ENCODE measurements at regions not wholly inside any gene's neighbourhood (a gene's known extent, or its start where the extent isn't known, plus 50 kb on each side); places are given as distances from the start of the nearest gene placed in this dataset.
"Not testable (repeated sequence)": the region's sequence is repeated elsewhere in the genome, so short reads cannot be mapped to it uniquely, and the experiment has no call there.

- DNase-seq (ENCODE audit: extremely low read depth, low read depth), result peak; percentile 85
- H3K4me3 ChIP-seq (replicated peaks; ENCODE audit: low read depth, low read length), result no peak overlapping the region
- TF ChIP-seq, protein P1, sequence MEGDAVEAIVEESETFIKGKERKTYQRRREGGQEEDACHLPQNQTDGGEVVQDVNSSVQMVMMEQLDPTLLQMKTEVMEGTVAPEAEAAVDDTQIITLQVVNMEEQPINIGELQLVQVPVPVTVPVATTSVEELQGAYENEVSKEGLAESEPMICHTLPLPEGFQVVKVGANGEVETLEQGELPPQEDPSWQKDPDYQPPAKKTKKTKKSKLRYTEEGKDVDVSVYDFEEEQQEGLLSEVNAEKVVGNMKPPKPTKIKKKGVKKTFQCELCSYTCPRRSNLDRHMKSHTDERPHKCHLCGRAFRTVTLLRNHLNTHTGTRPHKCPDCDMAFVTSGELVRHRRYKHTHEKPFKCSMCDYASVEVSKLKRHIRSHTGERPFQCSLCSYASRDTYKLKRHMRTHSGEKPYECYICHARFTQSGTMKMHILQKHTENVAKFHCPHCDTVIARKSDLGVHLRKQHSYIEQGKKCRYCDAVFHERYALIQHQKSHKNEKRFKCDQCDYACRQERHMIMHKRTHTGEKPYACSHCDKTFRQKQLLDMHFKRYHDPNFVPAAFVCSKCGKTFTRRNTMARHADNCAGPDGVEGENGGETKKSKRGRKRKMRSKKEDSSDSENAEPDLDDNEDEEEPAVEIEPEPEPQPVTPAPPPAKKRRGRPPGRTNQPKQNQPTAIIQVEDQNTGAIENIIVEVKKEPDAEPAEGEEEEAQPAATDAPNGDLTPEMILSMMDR (IDR thresholded peaks at IDR 0.05; ENCODE audit: low read depth, low read length, missing control alignments), result no peak
Observed at GRCh38 chr5:9765419-9766140, 135.4 kb upstream of the TAS2R1 start.

DNA sequence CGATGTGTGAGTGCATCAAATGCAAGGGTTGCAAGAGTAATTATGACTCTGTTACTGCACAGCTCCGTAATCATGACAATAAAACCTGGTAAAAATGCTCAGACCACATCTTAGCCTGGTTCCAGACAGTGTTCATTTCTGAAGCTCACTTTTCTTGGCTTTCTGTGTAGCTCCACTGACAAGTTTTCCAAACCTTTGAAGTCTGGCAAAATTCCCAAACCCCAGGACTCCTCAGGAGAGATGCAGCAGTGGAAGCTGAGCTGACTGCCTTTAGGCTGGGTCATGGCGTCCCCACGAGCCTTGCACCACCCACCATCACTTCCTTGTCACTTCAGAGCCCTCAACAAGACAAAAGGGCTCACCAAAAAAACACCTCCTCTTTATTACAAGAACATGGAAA, 131.6 kb upstream of the TAS2R1 start:
- no peak overlapping the region for H3K4me3 ChIP-seq (replicated peaks; ENCODE audit: low read depth, low read length)
- TF ChIP-seq, protein P1 (IDR thresholded peaks at IDR 0.05; ENCODE audit: low read depth, low read length, missing control alignments), result no peak
- DNase-seq (ENCODE audit: extremely low read depth, low read depth), result no peak

DNA sequence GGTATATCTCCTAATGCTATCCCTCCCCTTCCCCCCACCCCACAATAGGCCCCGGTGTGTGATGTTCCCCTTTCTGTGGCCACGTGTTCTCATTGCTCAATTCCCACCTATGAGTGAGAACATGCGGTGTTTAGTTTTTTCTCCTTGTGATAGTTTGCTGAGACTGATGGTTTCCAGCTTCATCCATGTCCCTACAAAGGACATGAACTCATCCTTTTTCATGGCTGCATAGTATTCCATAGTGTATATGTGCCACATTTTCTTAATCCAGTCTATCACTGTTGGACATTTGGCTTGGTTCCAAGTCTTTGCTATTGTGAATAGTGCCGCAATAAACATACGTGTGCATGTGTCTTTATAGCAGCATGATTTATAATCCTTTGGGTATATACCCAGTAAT, 122.5 kb upstream of the TAS2R1 start:
- not testable (repeated sequence) for DNase-seq (ENCODE audit: extremely low read depth, low read depth); H3K4me3 ChIP-seq (replicated peaks; ENCODE audit: low read depth, low read length)

DNA sequence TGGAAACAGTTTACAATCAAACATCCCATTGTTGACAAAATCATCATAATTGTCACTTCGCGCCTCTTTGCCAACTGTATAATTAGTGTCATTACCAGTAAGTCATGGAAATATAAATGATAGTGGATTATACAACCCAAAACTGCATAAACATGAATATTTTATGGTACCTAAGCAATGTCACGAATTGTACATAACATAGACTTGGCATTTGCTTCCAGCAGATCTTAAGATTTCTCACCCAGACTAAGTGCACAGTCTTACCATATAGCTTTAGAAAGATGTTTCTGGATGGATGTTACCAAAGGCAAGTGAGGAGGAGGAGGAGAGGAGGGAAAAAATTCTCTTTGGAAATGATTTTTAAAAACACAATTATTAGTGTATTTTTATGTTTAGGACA, 113.4 kb upstream of the TAS2R1 start:
- DNase-seq (ENCODE audit: extremely low read depth, low read depth), result no peak
- TF ChIP-seq, protein P1 (IDR thresholded peaks at IDR 0.05; ENCODE audit: low read depth, low read length, missing control alignments), result no peak
- H3K4me3 ChIP-seq (replicated peaks; ENCODE audit: low read depth, low read length), result no peak overlapping the region

DNA sequence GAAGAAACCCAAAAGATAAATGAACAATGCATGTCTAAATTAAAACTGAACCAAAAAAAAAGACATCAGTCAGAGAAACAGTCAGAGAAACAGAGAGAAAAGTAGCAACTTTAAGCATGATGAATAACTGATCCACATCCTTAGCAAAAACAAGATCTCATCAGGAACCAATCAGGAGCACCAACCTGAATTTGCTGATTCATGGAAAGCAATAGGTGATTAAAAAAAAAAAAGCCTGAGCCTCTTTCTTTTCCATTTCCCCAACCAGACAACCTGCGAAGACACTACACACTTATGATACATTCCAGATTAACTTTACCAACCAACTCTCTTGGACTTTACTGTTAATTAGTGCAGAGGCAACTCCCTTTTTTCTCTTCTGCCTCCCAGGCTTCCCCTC, 112.7 kb upstream of the TAS2R1 start:
- H3K4me3 ChIP-seq (replicated peaks; ENCODE audit: low read depth, low read length), result no peak overlapping the region
- TF ChIP-seq, protein P1 (IDR thresholded peaks at IDR 0.05; ENCODE audit: low read depth, low read length, missing control alignments), result no peak
- DNase-seq (ENCODE audit: extremely low read depth, low read depth), result no peak

DNA sequence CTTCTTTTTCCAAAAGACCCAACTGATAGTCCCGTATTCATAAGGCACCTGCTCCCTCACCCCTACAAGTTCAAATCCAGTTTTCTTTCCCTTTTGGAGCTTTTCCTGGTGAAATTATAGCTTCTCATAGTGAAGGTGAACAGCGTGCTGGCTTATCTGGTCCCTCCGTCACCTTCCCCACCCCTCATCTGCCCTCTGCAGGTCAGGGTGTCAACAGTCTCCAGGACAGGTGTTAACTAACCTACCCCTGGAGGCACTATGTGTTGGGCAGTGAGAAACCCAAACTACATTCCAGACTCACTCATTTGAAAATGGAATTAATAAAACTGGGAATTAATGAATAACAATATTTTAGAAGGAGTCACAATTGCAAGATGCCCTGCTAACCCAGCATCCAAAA, 109.0 kb upstream of the TAS2R1 start:
- no peak for DNase-seq (ENCODE audit: extremely low read depth, low read depth)
- TF ChIP-seq, protein P1 (IDR thresholded peaks at IDR 0.05; ENCODE audit: low read depth, low read length, missing control alignments), result no peak
- no peak overlapping the region for H3K4me3 ChIP-seq (replicated peaks; ENCODE audit: low read depth, low read length)

DNA sequence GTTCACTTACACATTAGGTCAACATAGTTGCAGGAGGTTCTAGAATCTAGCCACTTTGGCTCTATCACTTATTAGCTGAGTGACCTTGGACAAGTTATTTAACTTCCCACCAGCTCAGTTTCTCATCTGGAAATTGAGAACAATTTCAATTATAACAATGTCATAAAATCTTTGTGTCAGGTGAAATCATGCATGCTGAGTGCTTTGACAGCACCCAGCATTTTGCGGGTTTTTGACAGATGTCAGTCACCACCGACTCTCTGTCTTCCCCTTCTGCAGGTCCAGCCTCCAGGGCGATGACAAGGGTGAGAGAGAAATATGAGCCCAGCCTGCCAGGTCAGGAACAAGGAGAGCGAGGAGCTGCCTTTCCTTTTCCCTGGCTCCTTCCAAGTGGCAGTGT, 107.1 kb upstream of the TAS2R1 start:
- H3K4me3 ChIP-seq (replicated peaks; ENCODE audit: low read depth, low read length), result no peak overlapping the region
- DNase-seq (ENCODE audit: extremely low read depth, low read depth), result no peak
- TF ChIP-seq, protein P1 (IDR thresholded peaks at IDR 0.05; ENCODE audit: low read depth, low read length, missing control alignments), result no peak
